CD4-positive, CD25-positive, alpha-beta regulatory T cell (primary cell): ENCODE measurements at regions not wholly inside any gene's neighbourhood (a gene's known extent, or its start where the extent isn't known, plus 50 kb on each side); places are given as distances from the start of the nearest gene placed in this dataset.

Experiments used
- ATAC-seq, 2 donors: fragments of 150-1000 bp; cut with Tn5 transposase; one replicate each; pipeline ENCODE4 v1.10.0; 2021; ENCODE audit warnings: low read depth in 2 of 2, moderate number of reproducible peaks in 2 of 2, moderate library complexity in 1 of 2
- DNase-seq, 3 donors: peaks; one replicate each; pipeline versions ENCODE4 v3.0.0 to v3.0.0-alpha.2; 2012 to 2022; ENCODE audit warnings: mixed read lengths in 1 of 3
- H3K27ac ChIP-seq: one replicate; pipeline ENCODE4 v1.7.0; 2013; ENCODE audit warnings: mild to moderate bottlenecking, low read length; ENCODE audit not compliant: insufficient read depth, poor library complexity, severe bottlenecking
- H3K27me3 ChIP-seq: one replicate; pipeline ENCODE4 v1.7.0; 2013; ENCODE audit warnings: low read length; ENCODE audit not compliant: control insufficient read depth, insufficient read depth
- H3K36me3 ChIP-seq: one replicate; pipeline ENCODE4 v1.7.0; 2013; ENCODE audit warnings: mild to moderate bottlenecking, low read length, moderate library complexity; ENCODE audit not compliant: control insufficient read depth, insufficient read depth
- H3K4me1 ChIP-seq: 2 replicates; pipeline ENCODE4 v1.7.0; 2013; ENCODE audit warnings: mild to moderate bottlenecking, low read length; ENCODE audit not compliant: insufficient read depth, control insufficient read depth, poor library complexity, severe bottlenecking
- H3K4me3 ChIP-seq: one replicate; pipeline ENCODE4 v1.7.0; 2013; ENCODE audit warnings: low read depth, mild to moderate bottlenecking, low read length, moderate library complexity
- H3K9me3 ChIP-seq, 2 experiments: 1 replicate in 1 of 2; 2 replicates in 1 of 2; pipeline ENCODE4 v1.7.0; 2013; ENCODE audit warnings: low read length in 2 of 2, mild to moderate bottlenecking in 1 of 2, moderate library complexity in 1 of 2; ENCODE audit not compliant: control insufficient read depth in 2 of 2
- H3K27ac Mint-ChIP-seq, 3 donors: one replicate each; pipeline ENCODE4 v1.8.0; 2020 to 2022; ENCODE audit warnings: mild to moderate bottlenecking in 3 of 3, mixed read lengths in 3 of 3, moderate library complexity in 2 of 3
- H3K27me3 Mint-ChIP-seq: one replicate; pipeline ENCODE4 v1.8.0; 2022; ENCODE audit warnings: mild to moderate bottlenecking, mixed read lengths
- H3K36me3 Mint-ChIP-seq: one replicate; pipeline ENCODE4 v1.8.0; 2020; ENCODE audit warnings: mixed read lengths
- H3K4me1 Mint-ChIP-seq, 4 donors: one replicate each; pipeline ENCODE4 v1.8.0; 2020 to 2022; ENCODE audit warnings: mixed read lengths in 4 of 4, mild to moderate bottlenecking in 1 of 4
- H3K4me3 Mint-ChIP-seq, 4 donors: one replicate each; pipeline ENCODE4 v1.8.0; 2020 to 2022; ENCODE audit warnings: mild to moderate bottlenecking in 4 of 4, mixed read lengths in 4 of 4, moderate library complexity in 3 of 4
- H3K9me3 Mint-ChIP-seq, 7 donors: one replicate each; pipeline ENCODE4 v1.8.0; 2020 to 2022; ENCODE audit warnings: mixed read lengths in 7 of 7, mild to moderate bottlenecking in 3 of 7, moderate library complexity in 2 of 7

DNA sequence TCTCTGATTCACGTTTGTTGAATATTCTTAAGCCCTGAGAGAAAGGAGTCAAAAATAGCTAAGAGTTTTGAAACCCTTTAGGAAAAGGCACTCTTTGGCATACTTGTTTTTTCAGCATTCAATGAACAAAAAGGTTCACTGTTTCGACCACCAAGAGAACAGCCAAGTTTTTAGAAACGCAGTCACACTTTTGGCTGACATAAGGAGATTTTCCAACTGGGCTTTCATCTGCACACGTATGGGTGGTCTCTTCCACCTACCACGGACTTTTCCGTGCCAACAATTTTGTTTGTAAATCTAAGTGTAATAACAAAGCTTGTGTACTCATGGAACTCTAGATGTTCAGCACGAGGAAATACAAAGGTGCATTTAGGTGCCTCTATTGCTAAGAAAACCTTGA is 270.3 kb downstream of the WDR11 start:
- ATAC-seq: no peak
- H3K4me1 Mint-ChIP-seq: no peaks in the 10 kb centered on the region

DNA sequence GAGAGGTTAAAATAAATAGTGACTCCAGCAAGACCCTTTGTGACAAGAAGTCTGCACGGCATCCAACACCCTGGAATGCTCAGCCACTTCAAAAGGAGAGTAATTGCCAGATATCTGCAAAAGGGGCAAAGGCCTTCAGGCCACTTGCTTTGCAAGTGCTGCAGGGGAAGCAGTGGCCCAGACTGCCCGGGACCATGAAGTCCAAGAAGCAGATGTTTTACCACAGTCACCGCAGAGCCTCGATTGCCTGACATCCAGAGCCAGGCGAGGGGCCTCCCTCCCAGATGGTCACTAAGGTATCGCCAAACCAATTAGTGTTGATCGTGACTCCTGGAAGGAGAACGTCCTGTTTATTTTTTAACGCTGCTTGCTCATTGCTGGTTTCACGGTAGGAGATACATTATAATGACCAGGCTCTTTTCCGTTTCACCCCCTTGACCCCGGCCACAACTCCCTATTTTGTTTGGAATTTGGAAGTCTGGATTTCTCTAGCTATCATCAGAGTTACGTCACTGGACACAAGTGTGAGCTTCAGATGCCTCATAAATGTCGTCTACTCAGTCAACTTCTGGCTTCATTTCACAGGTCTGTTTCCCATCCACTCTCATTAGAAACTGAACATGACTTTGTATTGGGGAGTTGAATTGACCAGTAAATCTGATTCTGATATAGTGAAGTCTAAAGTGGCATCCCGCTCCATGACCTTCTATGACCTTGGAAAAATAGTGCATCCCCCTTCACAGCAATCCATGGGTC is 276.2 kb downstream of the WDR11 start:
- H3K27me3 Mint-ChIP-seq: no peaks in the 10 kb centered on the region
- no peaks in the 10 kb centered on the region for H3K36me3 Mint-ChIP-seq
- Histone ChIP-seq H3K27ac (no peak overlapping the region), H3K4me3 (no peak overlapping the region), H3K9me3 (no peaks in the 10 kb centered on the region), H3K36me3 (no peaks in the 10 kb centered on the region), H3K27me3 (no peaks in the 10 kb centered on the region), H3K4me1 (no peaks in the 10 kb centered on the region)
- no peaks in the 10 kb centered on the region for H3K4me1 Mint-ChIP-seq
- peaks cover 0 to 4% (median 0%) of the 10 kb centered on the region in 7 donors for H3K9me3 Mint-ChIP-seq
- DNase-seq (no peak), ATAC-seq (no peak)
- H3K4me3 Mint-ChIP-seq: no peak overlapping the region
- H3K27ac Mint-ChIP-seq: no peak overlapping the region

More for the DNA sequence above, 270.3 kb downstream of the WDR11 start:
- H3K36me3 Mint-ChIP-seq: no peaks in the 10 kb centered on the region
- Histone ChIP-seq H3K36me3 (no peaks in the 10 kb centered on the region), H3K4me1 (no peaks in the 10 kb centered on the region), H3K27ac (no peak overlapping the region), H3K4me3 (no peak overlapping the region), H3K27me3 (no peaks in the 10 kb centered on the region), H3K9me3 (no peaks in the 10 kb centered on the region)
- no peaks in the 10 kb centered on the region for H3K27me3 Mint-ChIP-seq
- no peak for DNase-seq
- H3K4me3 Mint-ChIP-seq: no peak overlapping the region
- H3K27ac Mint-ChIP-seq: no peak overlapping the region
- H3K9me3 Mint-ChIP-seq: peaks cover 0 to 4% (median 0%) of the 10 kb centered on the region in 7 donors

DNA sequence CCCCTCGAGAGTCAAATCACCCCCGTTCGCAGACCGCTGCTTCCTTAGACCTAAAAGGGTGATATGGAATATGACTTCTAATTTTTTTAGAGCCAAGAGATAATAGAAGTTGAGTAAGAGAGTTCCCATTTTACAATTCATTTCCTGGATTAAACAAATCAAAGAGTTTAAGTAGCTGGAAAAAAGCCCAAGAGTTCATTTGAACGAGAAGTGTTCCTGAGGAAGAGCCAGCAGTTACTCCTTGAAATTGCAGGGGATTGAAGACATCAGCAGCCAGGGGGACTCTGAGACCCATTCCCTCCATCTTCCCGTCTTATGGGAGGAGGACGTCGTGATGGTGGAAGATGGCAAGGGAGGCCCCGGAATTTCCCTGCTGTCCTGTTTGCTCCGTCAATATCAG is 277.0 kb downstream of the WDR11 start:
- Mint-ChIP-seq H3K27me3 (no peaks in the 10 kb centered on the region), H3K9me3 (peaks cover 0 to 4% (median 0%) of the 10 kb centered on the region in 7 donors), H3K4me3 (no peak overlapping the region), H3K36me3 (no peaks in the 10 kb centered on the region), H3K27ac (no peak overlapping the region), H3K4me1 (no peaks in the 10 kb centered on the region)
- no peaks in the 10 kb centered on the region for H3K27me3 ChIP-seq
- H3K4me3 ChIP-seq: no peak overlapping the region
- DNase-seq (no peak), ATAC-seq (no peak)
- no peaks in the 10 kb centered on the region for H3K9me3 ChIP-seq
- H3K4me1 ChIP-seq: no peaks in the 10 kb centered on the region
- H3K36me3 ChIP-seq: no peaks in the 10 kb centered on the region
- no peak overlapping the region for H3K27ac ChIP-seq

DNA sequence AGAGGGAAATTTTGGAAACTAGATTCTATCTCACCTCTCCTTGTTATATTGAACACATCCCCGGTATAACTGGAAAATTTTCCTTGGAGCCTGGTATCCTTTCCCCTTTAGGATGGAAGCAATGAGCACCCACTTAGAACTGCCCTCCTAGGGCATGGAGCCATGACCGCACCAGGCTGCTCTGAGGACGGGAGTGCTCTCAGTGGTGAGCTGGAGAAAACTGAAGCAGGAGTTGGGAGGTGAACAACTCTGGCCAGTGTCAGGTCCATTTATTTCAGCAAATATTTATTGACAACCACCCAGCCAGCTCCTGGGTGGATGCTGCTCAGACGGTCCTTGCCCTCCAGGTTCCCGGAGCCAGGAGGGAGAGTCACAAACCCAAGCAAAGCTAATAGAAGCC is 278.1 kb downstream of the WDR11 start:
- Mint-ChIP-seq H3K27me3 (no peaks in the 10 kb centered on the region), H3K4me3 (no peak overlapping the region), H3K36me3 (no peaks in the 10 kb centered on the region), H3K4me1 (no peaks in the 10 kb centered on the region), H3K9me3 (peaks cover 0 to 4% (median 0%) of the 10 kb centered on the region in 7 donors), H3K27ac (no peak overlapping the region)
- H3K9me3 ChIP-seq: no peaks in the 10 kb centered on the region
- no peaks in the 10 kb centered on the region for H3K36me3 ChIP-seq
- no peaks in the 10 kb centered on the region for H3K4me1 ChIP-seq
- no peak overlapping the region for H3K27ac ChIP-seq
- H3K4me3 ChIP-seq: no peak overlapping the region
- DNase-seq: no peak
- H3K27me3 ChIP-seq: no peaks in the 10 kb centered on the region
- no peak for ATAC-seq

DNA sequence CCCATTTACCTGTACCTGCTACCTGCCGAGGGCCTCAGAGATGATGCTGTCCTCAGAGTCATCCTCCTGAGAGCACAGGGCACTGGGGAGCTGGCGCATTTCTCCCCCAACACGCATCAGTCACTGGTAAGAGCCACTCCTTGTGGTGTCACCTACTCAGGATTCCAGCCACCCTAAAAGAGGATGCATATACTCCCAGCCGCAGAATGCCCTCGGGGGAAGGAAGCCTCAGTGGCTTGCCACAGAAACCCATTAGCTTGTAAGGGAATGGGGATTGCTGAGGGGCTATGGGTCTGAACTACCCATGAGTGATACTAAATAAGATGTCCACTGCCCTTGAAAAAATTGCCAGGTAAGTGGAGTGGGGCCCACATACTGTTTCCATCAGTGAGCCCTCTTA is 279.2 kb downstream of the WDR11 start:
- no peaks in the 10 kb centered on the region for H3K9me3 ChIP-seq
- H3K4me3 Mint-ChIP-seq: no peak overlapping the region

DNA sequence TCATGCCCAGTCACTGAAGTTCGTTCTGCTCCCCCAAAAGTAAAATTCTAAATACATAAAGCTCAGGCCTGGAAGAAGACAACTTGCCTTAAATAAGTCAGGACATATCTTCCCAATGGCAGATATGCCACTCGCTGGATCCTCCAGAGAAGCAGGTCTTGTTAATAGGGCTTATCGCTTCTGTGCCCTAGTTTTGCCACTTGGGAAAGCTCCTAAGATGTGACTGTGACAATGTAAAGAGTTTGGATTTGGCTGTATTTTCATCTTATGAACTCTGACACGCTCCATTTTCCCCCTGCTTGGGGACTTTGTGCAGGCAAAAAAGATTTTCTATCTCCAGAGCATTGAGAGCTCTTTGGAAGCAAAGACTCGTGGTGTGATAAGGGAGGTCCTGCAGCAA is 279.9 kb downstream of the WDR11 start:
- no peak overlapping the region for H3K27ac ChIP-seq
- Mint-ChIP-seq H3K36me3 (no peaks in the 10 kb centered on the region), H3K4me3 (no peak overlapping the region), H3K9me3 (peaks cover 0 to 4% (median 2%) of the 10 kb centered on the region in 7 donors), H3K27me3 (no peaks in the 10 kb centered on the region), H3K4me1 (no peaks in the 10 kb centered on the region), H3K27ac (no peak overlapping the region)
- ATAC-seq: no peak
- no peak for DNase-seq
- H3K4me3 ChIP-seq: no peak overlapping the region
- no peaks in the 10 kb centered on the region for H3K27me3 ChIP-seq
- H3K4me1 ChIP-seq: no peaks in the 10 kb centered on the region
- H3K36me3 ChIP-seq: no peaks in the 10 kb centered on the region
- H3K9me3 ChIP-seq: no peaks in the 10 kb centered on the region

More for the DNA sequence above, 279.2 kb downstream of the WDR11 start:
- Histone ChIP-seq H3K4me1 (no peaks in the 10 kb centered on the region), H3K27me3 (no peaks in the 10 kb centered on the region), H3K36me3 (no peaks in the 10 kb centered on the region), H3K4me3 (no peak overlapping the region), H3K27ac (no peak overlapping the region)
- Mint-ChIP-seq H3K36me3 (no peaks in the 10 kb centered on the region), H3K9me3 (peaks cover 0 to 4% (median 2%) of the 10 kb centered on the region in 7 donors), H3K27me3 (no peaks in the 10 kb centered on the region), H3K27ac (no peak overlapping the region), H3K4me1 (no peaks in the 10 kb centered on the region)
- ATAC-seq (no peak), DNase-seq (no peak)

DNA sequence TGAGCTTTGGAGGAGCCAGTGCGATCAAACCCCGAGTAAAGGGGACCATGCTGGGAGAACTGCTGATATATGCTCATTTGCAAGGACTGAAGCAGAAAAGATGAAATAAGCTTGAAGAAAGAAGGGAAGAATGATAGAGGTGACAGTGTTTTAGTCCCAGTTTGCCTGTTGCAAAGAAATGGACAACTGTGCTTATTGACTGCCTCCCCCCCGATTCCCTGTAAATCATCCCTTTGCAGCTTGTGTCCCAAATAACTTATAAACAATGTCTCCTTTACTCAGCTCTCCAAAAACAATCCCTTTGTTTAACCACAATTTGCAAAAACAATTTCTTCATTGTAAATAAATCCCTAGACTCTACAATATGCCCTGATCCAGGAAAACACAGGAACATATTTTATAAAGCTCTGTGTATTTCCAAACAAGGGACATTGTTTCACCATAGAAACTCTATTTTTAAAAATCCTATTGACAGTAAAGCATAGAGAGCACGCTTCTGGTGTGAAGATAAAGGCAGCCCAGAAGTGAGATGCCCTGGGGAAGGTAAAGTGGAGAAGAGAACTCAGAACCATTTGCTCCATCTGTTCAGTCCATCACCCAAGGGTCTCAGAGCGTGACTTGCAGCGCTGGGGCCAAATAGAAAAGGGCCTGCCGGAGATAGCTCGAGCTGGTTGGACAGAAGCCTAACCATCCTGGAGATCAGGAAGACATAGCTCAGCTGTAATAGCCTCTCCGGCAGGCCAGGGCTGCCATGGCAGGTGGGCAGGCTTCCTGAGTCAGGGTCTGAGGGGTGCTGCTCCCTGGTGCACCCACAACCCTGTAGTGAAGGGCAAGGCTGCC is 280.5 kb downstream of the WDR11 start:
- no peaks in the 10 kb centered on the region for H3K36me3 ChIP-seq
- no peaks in the 10 kb centered on the region for H3K9me3 ChIP-seq
- no peak for ATAC-seq
- H3K9me3 Mint-ChIP-seq: peaks cover 0 to 4% (median 2%) of the 10 kb centered on the region in 7 donors
- H3K4me1 Mint-ChIP-seq: no peaks in the 10 kb centered on the region
- H3K4me3 ChIP-seq: no peak overlapping the region
- H3K4me3 Mint-ChIP-seq: no peak overlapping the region
- no peaks in the 10 kb centered on the region for H3K27me3 ChIP-seq
- no peak overlapping the region for H3K27ac ChIP-seq
- no peaks in the 10 kb centered on the region for H3K4me1 ChIP-seq
- H3K36me3 Mint-ChIP-seq: no peaks in the 10 kb centered on the region
- H3K27ac Mint-ChIP-seq: no peak overlapping the region
- H3K27me3 Mint-ChIP-seq: no peaks in the 10 kb centered on the region
- no peak for DNase-seq
